Body of pancreas (tissue), 4 donors: ENCODE measurements at regions not wholly inside any gene's neighbourhood (a gene's known extent, or its start where the extent isn't known, plus 50 kb on each side); places are given as distances from the start of the nearest gene placed in this dataset.

ENCODE experiments used
- ATAC-seq: fragments of 150-250 bp; one replicate; pipeline ENCODE4 v1.9.1; 2016
- DNase-seq, 4 donors: peaks; one replicate each; pipeline ENCODE4 v3.0.0-alpha.2; 2019
- H3K27ac ChIP-seq, 4 donors: fragments of 200-600 bp; sonication (generic); 1 replicate in 3 of 4; 2 replicates in 1 of 4; pipeline versions ENCODE4 v1.5.1 to v1.6.1; 2016 to 2019; ENCODE audit warnings: mild to moderate bottlenecking in 1 of 4, mixed read lengths in 1 of 4, moderate library complexity in 1 of 4
- H3K27me3 ChIP-seq, 2 donors: fragments of 200-600 bp; sonication (generic); one replicate each; pipeline ENCODE4 v1.6.0; 2016; ENCODE audit warnings: mild to moderate bottlenecking in 1 of 2
- H3K36me3 ChIP-seq, 2 donors: fragments of 200-600 bp; sonication (generic); replicated peaks in 1 of 2; 2 replicates each; pipeline ENCODE4 v1.5.1; 2016; ENCODE audit warnings: low read depth in 2 of 2; ENCODE audit not compliant: insufficient read depth in 1 of 2
- H3K4me1 ChIP-seq: fragments of 200-600 bp; sonication (generic); one replicate; pipeline ENCODE4 v1.6.0; 2016
- H3K4me3 ChIP-seq, 2 donors: fragments of 200-600 bp; sonication (generic); 1 replicate in 1 of 2; 2 replicates in 1 of 2; pipeline ENCODE4 v1.5.1; 2016 to 2019
- H3K9me3 ChIP-seq, 3 donors: fragments of 200-600 bp; sonication (generic); 1 replicate in 2 of 3; 2 replicates in 1 of 3; pipeline ENCODE4 v1.5.1; 2016
- POLR2A ChIP-seq, 3 donors: fragments of 450-650 bp; IDR thresholded peaks; one replicate each; pipeline ENCODE4 v1.6.1; 2016; ENCODE audit warnings: antibody characterized with exemption in 3 of 3, mild to moderate bottlenecking in 2 of 3
- WGBS, 2 donors: methylation state at CpG; one replicate each; pipeline ENCODE4 v1.1.5; 2017; 5-methylcytosine and 5-hydroxymethylcytosine counted together
- intact Hi-C: fragments of 100-400 bp; cut with DNase I; formaldehyde crosslinking; loops from one replicate; pipeline ENCODE4 v1.15.1; 2023
- TF ChIP-seq, protein P1 (sequence below), 7 experiments: fragments of 450-650 bp in 4 of 7; fragments of 200-600 bp in 3 of 7; sonication (generic) in 3 of 7; IDR thresholded peaks; one replicate each; pipeline ENCODE4 v1.5.1; 2016 to 2019; ENCODE audit warnings: antibody characterized with exemption in 7 of 7

DNA sequence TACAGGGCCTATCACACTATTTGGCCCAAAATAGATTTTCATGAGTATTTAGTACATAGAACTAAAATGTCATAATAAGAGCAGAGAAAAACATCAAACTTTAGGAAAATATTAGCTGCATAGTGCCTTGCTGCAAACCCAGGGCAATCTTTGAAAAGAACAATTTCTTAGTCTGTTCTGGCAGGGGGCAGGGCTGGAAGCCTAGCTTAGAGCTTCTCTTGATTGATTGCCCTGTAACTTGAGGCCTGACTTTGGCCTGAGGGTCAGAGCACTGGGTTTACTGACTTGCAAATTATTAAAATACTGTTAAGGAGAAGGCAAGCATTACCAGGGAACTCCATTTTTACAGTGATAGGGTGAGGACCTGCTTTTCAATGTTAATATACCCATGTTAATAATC lies 115.8 kb upstream of the SPAG17 start:
- H3K27me3 ChIP-seq = no peaks in the 10 kb centered on the region
- H3K4me1 ChIP-seq = no peaks in the 10 kb centered on the region
- no peak overlapping the region for H3K4me3 ChIP-seq
- DNase-seq (no peak), ATAC-seq (no peak)
- no peaks in the 10 kb centered on the region for H3K36me3 ChIP-seq
- H3K9me3 ChIP-seq = no peaks in the 10 kb centered on the region
- no peak for TF ChIP-seq POLR2A (IDR thresholded peaks at IDR 0.05)
- TF ChIP-seq, protein P1, sequence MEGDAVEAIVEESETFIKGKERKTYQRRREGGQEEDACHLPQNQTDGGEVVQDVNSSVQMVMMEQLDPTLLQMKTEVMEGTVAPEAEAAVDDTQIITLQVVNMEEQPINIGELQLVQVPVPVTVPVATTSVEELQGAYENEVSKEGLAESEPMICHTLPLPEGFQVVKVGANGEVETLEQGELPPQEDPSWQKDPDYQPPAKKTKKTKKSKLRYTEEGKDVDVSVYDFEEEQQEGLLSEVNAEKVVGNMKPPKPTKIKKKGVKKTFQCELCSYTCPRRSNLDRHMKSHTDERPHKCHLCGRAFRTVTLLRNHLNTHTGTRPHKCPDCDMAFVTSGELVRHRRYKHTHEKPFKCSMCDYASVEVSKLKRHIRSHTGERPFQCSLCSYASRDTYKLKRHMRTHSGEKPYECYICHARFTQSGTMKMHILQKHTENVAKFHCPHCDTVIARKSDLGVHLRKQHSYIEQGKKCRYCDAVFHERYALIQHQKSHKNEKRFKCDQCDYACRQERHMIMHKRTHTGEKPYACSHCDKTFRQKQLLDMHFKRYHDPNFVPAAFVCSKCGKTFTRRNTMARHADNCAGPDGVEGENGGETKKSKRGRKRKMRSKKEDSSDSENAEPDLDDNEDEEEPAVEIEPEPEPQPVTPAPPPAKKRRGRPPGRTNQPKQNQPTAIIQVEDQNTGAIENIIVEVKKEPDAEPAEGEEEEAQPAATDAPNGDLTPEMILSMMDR (IDR thresholded peaks at IDR 0.05) = no peak
- intact Hi-C loops = no loop called here
- H3K27ac ChIP-seq = no peak overlapping the region

DNA sequence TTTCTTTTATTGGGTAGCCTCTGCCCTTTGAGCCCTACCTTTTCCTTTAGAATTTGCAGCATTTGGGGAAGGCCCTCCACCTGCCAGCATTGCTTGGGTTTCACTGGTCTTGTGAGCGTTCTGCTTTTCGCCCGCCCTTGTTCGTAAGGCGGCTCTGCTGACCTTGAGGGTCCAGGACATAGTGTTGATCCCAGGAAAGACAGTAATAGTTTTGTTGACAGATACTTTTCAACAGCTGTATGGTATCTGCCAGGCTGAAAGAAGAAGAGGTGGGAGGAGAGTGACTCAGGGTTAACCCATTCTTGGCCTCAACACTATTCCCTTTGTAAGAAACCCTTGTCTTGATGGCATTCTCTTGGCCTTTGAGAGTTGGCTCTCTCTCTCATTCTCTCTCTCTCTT lies 113.4 kb upstream of the SPAG17 start:
- H3K27me3 ChIP-seq = no peaks in the 10 kb centered on the region
- H3K4me1 ChIP-seq = no peaks in the 10 kb centered on the region
- TF ChIP-seq, protein P1 (IDR thresholded peaks at IDR 0.05) = no peak
- no peak for TF ChIP-seq POLR2A (IDR thresholded peaks at IDR 0.05)
- intact Hi-C loops = no loop called here
- WGBS, 2 donors = 91% methylated on average over 5 of the region's 5 CpGs
- DNase-seq = no peak
- no peaks in the 10 kb centered on the region for H3K36me3 ChIP-seq
- no peak for ATAC-seq
- no peaks in the 10 kb centered on the region for H3K9me3 ChIP-seq
- H3K27ac ChIP-seq = no peak overlapping the region
- no peak overlapping the region for H3K4me3 ChIP-seq

DNA sequence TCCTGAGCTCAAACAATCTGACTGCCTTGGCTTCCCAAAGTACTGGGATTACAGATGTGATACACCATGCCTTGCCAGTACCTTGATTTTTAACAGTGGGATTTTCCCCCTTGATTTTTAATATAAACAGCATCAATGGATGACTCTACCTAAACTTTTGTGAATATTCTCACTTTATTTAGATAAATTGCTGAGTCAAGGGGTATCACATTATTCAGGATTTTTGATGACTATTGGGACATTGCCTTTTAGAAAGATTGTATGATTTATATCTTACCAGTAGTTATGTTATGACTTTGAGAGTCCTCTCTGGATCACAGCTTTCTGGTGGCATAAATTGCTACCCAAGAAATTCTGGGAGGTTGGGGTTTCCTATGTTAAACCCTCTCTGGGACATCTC lies 112.5 kb upstream of the SPAG17 start:
- no peak for ATAC-seq
- H3K27me3 ChIP-seq = no peaks in the 10 kb centered on the region

DNA sequence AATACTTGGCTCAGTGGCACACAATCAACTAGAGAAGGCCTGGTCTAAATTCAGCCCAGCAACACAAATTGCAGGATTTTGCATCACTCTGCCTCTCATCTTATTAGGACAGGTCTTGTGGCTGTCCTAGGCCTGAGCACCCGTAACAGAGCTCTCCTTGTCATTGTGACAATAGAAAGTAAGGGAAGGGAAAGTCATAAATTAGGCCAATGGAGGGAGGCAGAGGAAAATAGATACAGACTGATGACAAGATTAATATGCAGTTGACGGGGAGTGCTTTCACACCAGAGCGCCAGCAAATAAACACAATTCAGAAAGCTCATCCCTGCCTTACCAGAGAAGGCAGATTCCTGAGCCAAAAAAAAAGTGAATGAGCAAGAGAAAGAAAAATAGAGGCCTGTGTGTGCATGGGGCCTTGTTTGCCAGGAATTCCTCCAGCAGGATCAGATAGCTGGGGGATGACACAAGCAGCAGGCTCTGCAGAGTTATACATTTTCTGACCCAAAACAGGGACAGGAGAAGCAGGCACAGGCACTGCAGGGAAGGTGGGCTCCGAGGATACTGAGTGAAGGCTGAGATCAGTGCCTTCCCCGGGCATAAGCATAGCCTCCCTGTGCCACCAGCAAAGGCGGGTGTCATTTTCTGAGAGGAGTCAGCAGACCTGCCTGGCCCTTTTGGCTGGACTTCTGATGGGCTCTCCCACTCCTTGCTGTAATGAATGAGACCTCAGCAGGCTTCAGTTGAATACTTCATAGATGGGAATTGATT lies 110.0 kb upstream of the SPAG17 start:
- H3K27me3 ChIP-seq = no peaks in the 10 kb centered on the region
- H3K4me3 ChIP-seq = no peak overlapping the region
- ATAC-seq (no peak), DNase-seq (no peak)
- no peaks in the 10 kb centered on the region for H3K36me3 ChIP-seq
- H3K4me1 ChIP-seq = no peaks in the 10 kb centered on the region
- intact Hi-C loops = no loop called here
- H3K9me3 ChIP-seq = no peaks in the 10 kb centered on the region
- TF ChIP-seq, protein P1 (IDR thresholded peaks at IDR 0.05) = no peak
- TF ChIP-seq POLR2A (IDR thresholded peaks at IDR 0.05) = no peak
- WGBS, 2 donors = 91% methylated on average over 6 of the region's 6 CpGs
- H3K27ac ChIP-seq = no peak overlapping the region

More for the DNA sequence above, 112.5 kb upstream of the SPAG17 start:
- H3K9me3 ChIP-seq = no peaks in the 10 kb centered on the region
- H3K36me3 ChIP-seq = no peaks in the 10 kb centered on the region
- intact Hi-C loops = no loop called here
- no peak overlapping the region for H3K4me3 ChIP-seq
- no peaks in the 10 kb centered on the region for H3K4me1 ChIP-seq
- no peak for DNase-seq
- no peak overlapping the region for H3K27ac ChIP-seq
- TF ChIP-seq POLR2A (IDR thresholded peaks at IDR 0.05) = no peak
- TF ChIP-seq, protein P1 (IDR thresholded peaks at IDR 0.05) = no peak

DNA sequence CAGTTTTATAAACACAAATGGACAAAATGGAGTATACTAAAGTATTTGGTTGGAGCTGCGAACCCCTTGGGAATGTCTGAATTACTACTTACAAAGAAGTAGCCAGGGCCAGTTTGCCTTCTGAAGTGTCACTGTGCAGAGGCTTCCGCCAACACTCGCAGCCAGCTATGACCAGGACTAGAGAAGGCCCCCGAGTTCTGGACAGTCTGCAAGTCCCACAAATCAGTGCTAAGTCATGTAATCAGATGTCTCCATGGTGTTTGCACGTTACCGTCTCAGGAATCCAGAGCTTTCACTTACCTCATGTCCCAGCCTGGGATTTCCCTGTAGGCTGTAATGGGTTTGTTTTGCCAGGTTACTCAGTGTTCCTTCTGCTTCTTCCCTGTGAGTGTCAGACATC lies 106.6 kb upstream of the SPAG17 start:
- Histone ChIP-seq H3K36me3 (no peaks in the 10 kb centered on the region), H3K27ac (no peak overlapping the region), H3K9me3 (no peaks in the 10 kb centered on the region), H3K4me1 (no peaks in the 10 kb centered on the region), H3K27me3 (no peaks in the 10 kb centered on the region), H3K4me3 (no peak overlapping the region)
- intact Hi-C loops = no loop called here
- no peak for TF ChIP-seq POLR2A (IDR thresholded peaks at IDR 0.05)
- TF ChIP-seq, protein P1 (IDR thresholded peaks at IDR 0.05) = no peak
- ATAC-seq (no peak), DNase-seq (no peak)
- WGBS, 2 donors = 75 to 77% methylated on average over 6 of the region's 6 CpGs
